Neural progenitor cell (in vitro differentiated cells): ENCODE measurements at regions not wholly inside any gene's neighbourhood (a gene's known extent, or its start where the extent isn't known, plus 50 kb on each side); places are given as distances from the start of the nearest gene placed in this dataset.

Source experiments
- DNase-seq: peaks from one replicate; pipeline ENCODE4 v3.0.0-alpha.2; 2016; ENCODE audit warnings: low spot score
- H2AFZ ChIP-seq: fragments of 200-600 bp; sonication (generic); replicated peaks from 2 replicates; pipeline ENCODE4 v1.6.1; 2016; ENCODE audit warnings: antibody characterized with exemption
- H3F3A ChIP-seq: fragments of 200-600 bp; sonication (generic); 2 replicates; pipeline ENCODE4 v1.6.1; 2016; ENCODE audit warnings: antibody characterized with exemption, low read depth
- H3K27ac ChIP-seq: fragments of 200-600 bp; sonication (generic); 2 replicates; pipeline ENCODE4 v1.5.1; 2016; ENCODE audit warnings: mild to moderate bottlenecking
- H3K27me3 ChIP-seq: fragments of 200-600 bp; sonication (generic); 2 replicates; pipeline ENCODE4 v1.6.1; 2016; ENCODE audit warnings: mild to moderate bottlenecking, moderate library complexity
- H3K36me3 ChIP-seq: fragments of 200-600 bp; sonication (generic); 2 replicates; pipeline ENCODE4 v1.5.1; 2016
- H3K4me1 ChIP-seq: fragments of 200-600 bp; sonication (generic); 2 replicates; pipeline ENCODE4 v1.6.1; 2016; ENCODE audit warnings: mixed run types
- H3K4me2 ChIP-seq: fragments of 200-600 bp; sonication (generic); 2 replicates; pipeline ENCODE4 v1.6.1; 2016
- H3K4me3 ChIP-seq: fragments of 200-600 bp; sonication (generic); 2 replicates; pipeline ENCODE4 v1.5.1; 2016
- H3K79me2 ChIP-seq: fragments of 200-600 bp; sonication (generic); 2 replicates; pipeline ENCODE4 v1.6.1; 2016; ENCODE audit warnings: low read depth
- H3K9ac ChIP-seq: fragments of 200-600 bp; sonication (generic); 2 replicates; pipeline ENCODE4 v1.6.1; 2016
- H3K9me3 ChIP-seq: fragments of 200-600 bp; sonication (generic); 2 replicates; pipeline ENCODE4 v1.5.1; 2016; ENCODE audit warnings: low read depth
- H4K20me1 ChIP-seq: fragments of 200-600 bp; sonication (generic); 2 replicates; pipeline ENCODE4 v1.6.1; 2016; ENCODE audit warnings: low read depth
- H3K27ac Mint-ChIP-seq: 3 replicates; pipeline ENCODE4 v1.8.0; 2021; ENCODE audit warnings: mixed read lengths
- H3K27me3 Mint-ChIP-seq: 2 replicates; pipeline ENCODE4 v1.8.0; 2022; ENCODE audit warnings: low read depth, mild to moderate bottlenecking, inconsistent platforms, moderate library complexity, mixed read lengths; ENCODE audit not compliant: insufficient read depth
- H3K36me3 Mint-ChIP-seq: 3 replicates; pipeline ENCODE4 v1.8.0; 2021; ENCODE audit warnings: mixed read lengths
- H3K4me1 Mint-ChIP-seq: 3 replicates; pipeline ENCODE4 v1.8.0; 2021; ENCODE audit warnings: mixed read lengths
- H3K4me3 Mint-ChIP-seq: 3 replicates; pipeline ENCODE4 v1.8.0; 2021; ENCODE audit warnings: mild to moderate bottlenecking, moderate library complexity, mixed read lengths
- H3K9me3 Mint-ChIP-seq: 3 replicates; pipeline ENCODE4 v1.8.0; 2020; ENCODE audit warnings: mixed read lengths
- EZH2 ChIP-seq: fragments of 200-600 bp; sonication (generic); IDR thresholded peaks from 2 replicates; pipeline ENCODE4 v1.6.1; 2017; ENCODE audit warnings: antibody characterized with exemption, mild to moderate bottlenecking, moderate library complexity
- EZH2phosphoT487 ChIP-seq: fragments of 200-600 bp; sonication (generic); IDR thresholded peaks from 2 replicates; pipeline ENCODE4 v1.6.1; 2017; ENCODE audit warnings: antibody characterized with exemption
- TF ChIP-seq, protein P1 (sequence below): fragments of 200-600 bp; sonication (generic); IDR thresholded peaks from 2 replicates; pipeline ENCODE4 v1.5.1; 2017; ENCODE audit warnings: antibody characterized with exemption, mild to moderate bottlenecking

DNA sequence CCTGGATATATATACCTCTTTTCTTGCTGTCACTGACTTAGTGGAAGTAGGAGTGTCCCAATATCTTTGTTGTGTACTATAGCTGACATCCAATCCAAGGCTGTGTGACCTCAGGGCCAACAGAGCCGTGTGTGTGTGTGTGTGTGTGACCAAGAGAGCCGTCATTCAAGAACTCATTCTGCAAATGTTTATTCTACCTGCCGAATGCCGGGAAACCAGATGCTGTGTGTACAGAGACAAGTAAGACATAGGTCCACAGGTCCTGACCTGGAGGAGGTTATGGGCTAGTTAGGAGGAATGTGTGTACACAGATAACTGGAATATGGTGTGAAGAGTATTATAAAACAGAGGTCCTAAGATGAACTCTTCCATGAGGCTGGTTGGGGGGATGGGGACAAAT, 190.0 kb downstream of the DHX35 start:
- no peak for TF ChIP-seq EZH2
- TF ChIP-seq EZH2phosphoT487 = no peak
- H3K36me3 ChIP-seq = no peaks in the 10 kb centered on the region
- Mint-ChIP-seq H3K9me3 (no peaks in the 10 kb centered on the region), H3K27me3 (peaks cover 3% of the 10 kb centered on the region), H3K27ac (no peak overlapping the region), H3K4me1 (no peaks in the 10 kb centered on the region), H3K36me3 (no peaks in the 10 kb centered on the region), H3K4me3 (no peak overlapping the region)
- no peak for DNase-seq
- no peak overlapping the region for H3K4me2 ChIP-seq
- H3K27me3 ChIP-seq = no peaks in the 10 kb centered on the region
- no peaks in the 10 kb centered on the region for H4K20me1 ChIP-seq
- H3K27ac ChIP-seq = no peak overlapping the region
- no peak overlapping the region for H3K4me3 ChIP-seq
- H3K9ac ChIP-seq = no peak overlapping the region
- H3F3A ChIP-seq = no peaks in the 10 kb centered on the region
- H2AFZ ChIP-seq = no peak overlapping the region
- H3K4me1 ChIP-seq = no peaks in the 10 kb centered on the region
- no peaks in the 10 kb centered on the region for H3K79me2 ChIP-seq
- H3K9me3 ChIP-seq = no peaks in the 10 kb centered on the region

DNA sequence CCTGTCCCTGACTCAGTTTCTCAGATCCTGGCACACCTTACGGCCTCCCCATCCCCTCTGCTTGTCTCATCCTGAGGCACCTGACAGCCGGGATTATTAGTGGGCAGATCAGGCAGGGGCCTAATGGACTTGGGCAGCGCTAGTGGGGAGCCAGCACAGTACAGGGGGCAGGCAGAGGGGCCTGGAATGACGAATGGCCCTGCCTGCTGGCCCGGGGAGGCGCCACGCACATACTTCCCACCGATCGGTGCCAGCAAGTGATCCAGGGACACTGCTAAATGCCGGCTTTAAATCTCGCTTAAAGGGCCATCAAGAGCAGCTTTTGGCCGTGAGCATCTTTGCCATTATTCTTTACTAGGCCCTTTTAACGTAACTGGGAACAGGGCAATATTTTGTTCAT, 188.4 kb downstream of the DHX35 start:
- DNase-seq = no peak
- Histone ChIP-seq H3K4me2 (no peak overlapping the region), H3K36me3 (no peaks in the 10 kb centered on the region), H3K27me3 (no peaks in the 10 kb centered on the region), H3K4me1 (peaks cover 6% of the 10 kb centered on the region), H3K4me3 (no peak overlapping the region), H3K27ac (no peak overlapping the region), H3K9me3 (no peaks in the 10 kb centered on the region), H3F3A (no peaks in the 10 kb centered on the region), H3K9ac (no peak overlapping the region), H4K20me1 (no peaks in the 10 kb centered on the region), H2AFZ (no peak overlapping the region), H3K79me2 (no peaks in the 10 kb centered on the region)
- H3K4me1 Mint-ChIP-seq = no peaks in the 10 kb centered on the region
- TF ChIP-seq EZH2 = no peak
- no peak for TF ChIP-seq EZH2phosphoT487
- TF ChIP-seq, protein P1, sequence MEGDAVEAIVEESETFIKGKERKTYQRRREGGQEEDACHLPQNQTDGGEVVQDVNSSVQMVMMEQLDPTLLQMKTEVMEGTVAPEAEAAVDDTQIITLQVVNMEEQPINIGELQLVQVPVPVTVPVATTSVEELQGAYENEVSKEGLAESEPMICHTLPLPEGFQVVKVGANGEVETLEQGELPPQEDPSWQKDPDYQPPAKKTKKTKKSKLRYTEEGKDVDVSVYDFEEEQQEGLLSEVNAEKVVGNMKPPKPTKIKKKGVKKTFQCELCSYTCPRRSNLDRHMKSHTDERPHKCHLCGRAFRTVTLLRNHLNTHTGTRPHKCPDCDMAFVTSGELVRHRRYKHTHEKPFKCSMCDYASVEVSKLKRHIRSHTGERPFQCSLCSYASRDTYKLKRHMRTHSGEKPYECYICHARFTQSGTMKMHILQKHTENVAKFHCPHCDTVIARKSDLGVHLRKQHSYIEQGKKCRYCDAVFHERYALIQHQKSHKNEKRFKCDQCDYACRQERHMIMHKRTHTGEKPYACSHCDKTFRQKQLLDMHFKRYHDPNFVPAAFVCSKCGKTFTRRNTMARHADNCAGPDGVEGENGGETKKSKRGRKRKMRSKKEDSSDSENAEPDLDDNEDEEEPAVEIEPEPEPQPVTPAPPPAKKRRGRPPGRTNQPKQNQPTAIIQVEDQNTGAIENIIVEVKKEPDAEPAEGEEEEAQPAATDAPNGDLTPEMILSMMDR = no peak
- H3K4me3 Mint-ChIP-seq = no peak overlapping the region
- H3K36me3 Mint-ChIP-seq = no peaks in the 10 kb centered on the region
- H3K9me3 Mint-ChIP-seq = no peaks in the 10 kb centered on the region
- peaks cover 3% of the 10 kb centered on the region for H3K27me3 Mint-ChIP-seq
- H3K27ac Mint-ChIP-seq = no peak overlapping the region

DNA sequence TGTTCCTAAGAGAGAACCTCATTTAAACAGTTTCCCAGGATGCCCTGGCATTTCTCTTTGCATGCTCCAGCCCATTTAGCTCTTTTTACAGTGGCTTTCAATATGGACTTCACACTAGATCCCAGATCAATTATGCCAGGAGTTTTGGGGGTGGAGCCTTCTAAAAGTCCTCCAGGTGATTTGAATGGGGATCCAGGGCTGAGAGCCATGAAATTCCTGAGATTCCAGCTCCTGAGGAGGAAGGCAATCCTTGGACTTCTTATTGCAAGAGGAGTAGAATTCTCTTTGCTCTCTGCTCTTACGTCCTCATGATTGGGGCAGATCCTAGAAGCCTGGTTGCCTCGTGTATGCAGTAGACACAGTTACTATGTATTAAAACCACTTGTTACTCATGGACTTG, 184.2 kb downstream of the DHX35 start:
- no peaks in the 10 kb centered on the region for H3K27me3 ChIP-seq
- Mint-ChIP-seq H3K4me3 (no peak overlapping the region), H3K27ac (no peak overlapping the region), H3K4me1 (no peaks in the 10 kb centered on the region), H3K27me3 (peaks cover 3% of the 10 kb centered on the region), H3K9me3 (no peaks in the 10 kb centered on the region), H3K36me3 (no peaks in the 10 kb centered on the region)
- H3K4me2 ChIP-seq = no peak overlapping the region
- H3F3A ChIP-seq = no peaks in the 10 kb centered on the region
- peak; percentile 31 for DNase-seq
- TF ChIP-seq EZH2phosphoT487 (no peak), EZH2 (no peak)
- TF ChIP-seq, protein P1 = no peak
- H3K36me3 ChIP-seq = no peaks in the 10 kb centered on the region
- H3K9ac ChIP-seq = no peak overlapping the region
- no peaks in the 10 kb centered on the region for H3K9me3 ChIP-seq
- no peaks in the 10 kb centered on the region for H3K79me2 ChIP-seq
- peaks cover 11% of the 10 kb centered on the region for H3K4me1 ChIP-seq
- no peaks in the 10 kb centered on the region for H4K20me1 ChIP-seq
- H2AFZ ChIP-seq = no peak overlapping the region
- H3K4me3 ChIP-seq = no peak overlapping the region
- H3K27ac ChIP-seq = no peak overlapping the region

DNA sequence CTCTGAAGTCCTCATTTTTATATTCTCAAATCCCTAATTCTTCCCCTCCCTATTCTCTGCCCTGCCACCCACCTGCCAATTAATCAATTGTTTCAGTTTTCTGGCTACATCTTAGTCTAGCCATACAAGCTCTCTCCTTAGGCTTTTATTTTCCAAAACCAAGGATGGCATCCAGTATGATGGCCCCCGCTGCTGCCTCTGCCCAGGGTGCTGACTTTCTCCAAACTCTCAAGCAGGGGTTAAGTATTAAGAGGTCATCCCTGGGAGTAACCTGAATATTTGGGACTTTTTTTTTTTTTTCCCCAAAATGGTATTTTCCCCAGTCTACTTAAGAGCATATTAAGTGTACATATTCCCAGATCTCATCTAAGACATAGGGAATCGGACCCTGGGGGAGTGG, 183.8 kb downstream of the DHX35 start:
- DNase-seq = no peak
- Histone ChIP-seq H3K36me3 (no peaks in the 10 kb centered on the region), H3F3A (no peaks in the 10 kb centered on the region), H3K9me3 (no peaks in the 10 kb centered on the region), H3K79me2 (no peaks in the 10 kb centered on the region), H3K27me3 (no peaks in the 10 kb centered on the region), H3K9ac (no peak overlapping the region), H3K4me2 (no peak overlapping the region), H3K4me1 (peaks cover 11% of the 10 kb centered on the region), H2AFZ (no peak overlapping the region), H3K27ac (no peak overlapping the region), H3K4me3 (no peak overlapping the region), H4K20me1 (no peaks in the 10 kb centered on the region)
- Mint-ChIP-seq H3K9me3 (no peaks in the 10 kb centered on the region), H3K4me3 (no peak overlapping the region), H3K27me3 (no peaks in the 10 kb centered on the region), H3K36me3 (no peaks in the 10 kb centered on the region), H3K27ac (no peak overlapping the region), H3K4me1 (no peaks in the 10 kb centered on the region)
- TF ChIP-seq EZH2 (no peak), EZH2phosphoT487 (no peak)
- TF ChIP-seq, protein P1 = no peak
